ENCODE measurements at regions not wholly inside any gene's neighbourhood (a gene's known extent, or its start where the extent isn't known, plus 50 kb on each side); places are given as distances from the start of the nearest gene placed in this dataset.

DNA sequence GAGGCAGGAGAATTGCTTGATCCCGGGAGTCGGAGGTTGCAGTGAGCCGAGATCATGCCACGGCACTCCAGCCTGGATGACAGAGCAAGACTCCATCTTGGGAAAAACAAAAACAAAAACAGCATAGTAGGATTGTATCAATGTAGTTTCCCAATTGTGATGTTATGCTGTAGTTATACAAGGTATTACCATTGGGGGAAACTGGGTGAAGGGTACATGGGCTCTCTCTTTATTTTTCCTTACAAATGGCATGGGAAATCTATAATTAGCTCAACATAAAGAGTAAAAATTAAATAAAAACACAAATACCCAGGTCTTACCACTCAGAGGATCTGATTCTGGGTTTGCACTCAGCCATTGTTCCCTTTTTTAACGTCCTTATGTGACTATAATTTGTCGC is 107.9 kb downstream of the KATNIP start:
- TF ChIP-seq GATA3 (IDR thresholded peaks at IDR 0.05; ENCODE audit: low read depth, low read length), result no peak
- TF ChIP-seq GATA2 (IDR thresholded peaks at IDR 0.05; ENCODE audit: low read depth, low read length), result no peak

DNA sequence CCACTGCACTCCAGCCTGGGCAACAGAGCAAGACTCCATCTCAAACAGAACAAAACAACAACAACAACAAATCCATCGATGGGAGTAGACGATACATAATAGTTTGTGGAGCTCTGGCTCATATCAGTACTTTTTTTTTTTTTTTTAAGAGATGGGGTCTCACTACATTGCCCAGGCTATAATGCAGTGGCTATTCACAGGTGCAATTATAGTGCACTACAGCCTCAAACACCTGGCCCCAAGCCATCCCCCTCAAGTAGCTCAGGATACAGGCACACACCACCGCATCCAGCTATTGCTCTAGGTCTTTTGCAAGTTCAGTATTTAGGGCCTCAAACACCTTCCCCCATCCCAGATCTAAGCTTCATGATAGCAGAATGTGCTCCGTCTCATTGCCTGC is 110.6 kb downstream of the KATNIP start:
- no peak for TF ChIP-seq GATA3 (IDR thresholded peaks at IDR 0.05; ENCODE audit: low read depth, low read length)
- no peak for TF ChIP-seq GATA2 (IDR thresholded peaks at IDR 0.05; ENCODE audit: low read depth, low read length)

DNA sequence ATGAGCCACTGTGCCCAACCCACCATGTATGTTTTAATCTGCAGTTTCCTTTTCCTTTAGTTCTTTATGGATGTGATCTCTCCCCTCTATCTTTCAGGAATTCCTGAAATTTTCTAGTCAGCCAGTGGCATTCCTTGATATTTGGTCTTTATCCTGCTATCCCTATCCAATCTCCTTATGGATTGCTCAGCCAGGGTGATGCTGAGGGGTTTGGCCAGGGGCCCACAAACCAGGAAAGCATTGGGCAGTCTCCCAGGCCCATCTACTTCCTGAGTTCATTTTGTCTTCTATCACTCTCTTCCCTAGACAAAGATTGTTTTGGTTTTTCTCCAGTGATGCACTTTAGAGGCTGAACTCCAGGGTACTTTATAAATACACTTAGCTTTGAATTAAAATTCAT is 115.9 kb downstream of the KATNIP start:
- TF ChIP-seq GATA3 (IDR thresholded peaks at IDR 0.05; ENCODE audit: low read depth, low read length) (no peak), GATA2 (IDR thresholded peaks at IDR 0.05; ENCODE audit: low read depth, low read length) (no peak)

DNA sequence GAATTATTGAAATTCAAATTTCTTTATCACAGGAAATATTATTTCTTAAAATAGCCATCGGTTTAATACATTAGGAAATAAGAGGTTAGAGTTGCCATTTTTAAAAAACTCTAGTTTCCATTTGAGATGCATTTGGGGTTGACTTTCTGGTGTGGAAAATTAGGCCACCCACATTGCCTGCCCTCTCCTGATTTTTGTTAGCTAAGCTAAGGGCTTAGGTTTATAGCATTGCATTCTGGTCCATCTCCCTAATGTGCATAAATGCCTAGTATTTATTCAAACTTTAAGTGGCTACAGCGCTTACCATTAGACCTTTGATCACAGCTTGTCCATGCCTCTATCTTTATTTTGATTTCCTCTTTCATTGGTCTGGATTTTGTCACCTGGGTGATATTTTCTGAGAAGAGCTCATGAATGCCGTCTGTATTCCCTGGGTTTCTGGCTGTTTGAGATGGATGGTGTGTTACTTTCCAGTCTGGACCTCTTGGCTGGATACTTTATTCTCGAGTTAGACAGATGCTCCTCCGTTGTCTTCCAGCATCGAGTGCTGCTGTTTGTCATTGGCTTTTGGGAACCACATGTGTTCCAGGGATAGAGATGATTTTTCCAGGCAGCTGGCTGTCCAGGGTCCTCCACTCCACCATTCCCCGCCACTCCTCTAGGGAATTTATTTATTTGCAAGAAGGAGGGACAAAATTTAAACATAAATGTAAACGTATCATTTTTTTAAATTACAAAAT is 120.3 kb downstream of the KATNIP start:
- TF ChIP-seq GATA2 (IDR thresholded peaks at IDR 0.05; ENCODE audit: low read depth, low read length), result no peak
- no peak for TF ChIP-seq GATA3 (IDR thresholded peaks at IDR 0.05; ENCODE audit: low read depth, low read length)

DNA sequence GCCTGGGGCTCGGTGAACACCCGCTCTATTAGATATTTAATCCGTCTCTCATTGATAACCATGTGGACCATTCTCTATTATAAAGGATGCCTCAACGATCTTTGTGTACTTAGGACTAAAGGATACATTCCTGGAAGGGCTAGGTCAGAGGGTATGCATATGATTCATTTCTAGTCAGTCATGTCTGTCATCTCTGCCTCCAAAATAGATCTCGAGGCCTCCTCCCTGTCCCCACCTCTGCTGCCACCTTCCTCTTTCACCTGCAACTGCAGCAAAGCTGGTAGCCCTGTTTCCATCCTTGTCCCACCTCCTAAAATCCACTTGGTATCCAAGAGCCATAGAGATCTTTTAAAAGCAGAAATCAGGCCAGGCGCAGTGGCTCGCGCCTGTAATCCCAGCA is 121.5 kb downstream of the KATNIP start:
- TF ChIP-seq GATA2 (IDR thresholded peaks at IDR 0.05; ENCODE audit: low read depth, low read length) (no peak), GATA3 (IDR thresholded peaks at IDR 0.05; ENCODE audit: low read depth, low read length) (no peak)

DNA sequence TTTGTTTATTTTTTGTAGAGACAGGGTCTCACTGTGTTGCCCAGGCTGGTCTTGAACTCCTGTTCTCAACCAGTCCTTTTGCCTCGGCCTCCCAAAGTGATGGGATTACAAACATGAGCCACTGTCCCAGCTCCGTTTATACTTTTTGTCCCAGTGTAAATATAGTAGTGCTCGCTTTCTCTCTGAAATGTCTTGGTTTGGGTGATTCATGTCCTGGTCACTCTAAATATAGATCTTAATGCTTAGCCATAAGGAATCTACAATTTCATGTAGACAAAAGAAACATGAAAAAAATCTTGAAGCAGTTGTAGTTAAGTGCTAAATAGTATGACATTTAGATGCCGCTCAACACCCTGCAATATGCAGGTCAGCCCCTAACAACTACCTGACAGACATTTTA is 126.9 kb downstream of the KATNIP start:
- TF ChIP-seq GATA3 (IDR thresholded peaks at IDR 0.05; ENCODE audit: low read depth, low read length), result no peak
- no peak for TF ChIP-seq GATA2 (IDR thresholded peaks at IDR 0.05; ENCODE audit: low read depth, low read length)

DNA sequence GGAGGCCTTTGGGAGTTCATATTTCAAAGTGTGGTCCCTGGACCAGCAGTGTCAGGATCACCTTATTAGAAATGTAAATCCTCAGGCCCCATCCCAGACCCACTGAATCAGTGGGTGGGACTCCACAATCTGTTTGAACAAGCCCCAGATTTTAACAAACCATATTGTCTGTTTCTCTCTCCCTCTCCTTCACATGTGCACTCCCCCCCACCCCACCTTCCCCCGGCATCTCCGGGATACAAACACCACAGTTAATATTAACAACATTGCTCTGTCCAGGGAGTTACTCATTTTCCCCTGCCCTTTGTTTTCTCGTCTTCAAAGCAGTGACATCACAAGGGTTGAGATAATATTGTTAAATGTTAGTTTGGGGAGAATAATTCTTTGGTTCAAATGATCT is 127.3 kb downstream of the KATNIP start:
- no peak for TF ChIP-seq GATA3 (IDR thresholded peaks at IDR 0.05; ENCODE audit: low read depth, low read length)
- TF ChIP-seq GATA2 (IDR thresholded peaks at IDR 0.05; ENCODE audit: low read depth, low read length), result no peak

DNA sequence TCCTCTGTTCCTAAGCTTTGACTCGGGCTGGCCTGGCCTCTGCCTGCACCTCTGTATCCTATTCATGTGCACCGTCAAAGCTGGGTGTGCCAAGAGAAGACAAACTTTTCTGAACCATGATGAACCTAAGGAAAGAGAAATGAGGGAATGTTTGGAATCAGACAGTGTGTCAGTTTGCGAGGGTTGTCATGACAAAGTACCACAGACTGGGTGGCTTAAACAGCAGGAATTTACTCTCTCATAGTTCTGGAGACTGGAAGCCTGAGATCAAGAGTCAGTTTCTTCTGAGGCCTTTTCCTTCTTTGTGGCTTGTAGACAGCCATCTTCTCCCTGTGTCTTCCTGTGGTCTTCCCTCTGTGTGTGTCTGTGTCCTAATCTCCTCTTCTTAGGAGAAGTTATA is 129.0 kb downstream of the KATNIP start:
- no peak for TF ChIP-seq GATA3 (IDR thresholded peaks at IDR 0.05; ENCODE audit: low read depth, low read length)
- no peak for TF ChIP-seq GATA2 (IDR thresholded peaks at IDR 0.05; ENCODE audit: low read depth, low read length)

DNA sequence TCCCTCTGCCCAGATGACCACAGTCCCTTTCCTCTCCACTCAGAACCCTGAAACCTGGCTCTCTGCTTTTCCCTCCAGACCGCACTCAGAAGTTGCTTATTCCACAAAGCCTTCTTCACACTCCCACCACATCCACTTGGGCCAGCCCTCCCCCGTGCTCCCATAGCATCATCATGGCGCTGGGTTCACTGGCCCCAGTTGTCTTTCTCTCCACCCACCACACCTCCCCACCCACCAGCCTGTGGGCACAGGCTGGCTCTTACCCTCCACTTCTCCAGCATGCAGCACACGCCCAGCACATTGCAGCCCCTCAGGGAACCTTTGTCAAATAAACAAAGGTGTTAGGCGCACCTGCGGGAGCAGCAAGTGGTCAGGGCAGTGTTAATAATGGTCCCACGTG is 130.0 kb downstream of the KATNIP start:
- TF ChIP-seq GATA2 (IDR thresholded peaks at IDR 0.05; ENCODE audit: low read depth, low read length), result no peak
- no peak for TF ChIP-seq GATA3 (IDR thresholded peaks at IDR 0.05; ENCODE audit: low read depth, low read length)

DNA sequence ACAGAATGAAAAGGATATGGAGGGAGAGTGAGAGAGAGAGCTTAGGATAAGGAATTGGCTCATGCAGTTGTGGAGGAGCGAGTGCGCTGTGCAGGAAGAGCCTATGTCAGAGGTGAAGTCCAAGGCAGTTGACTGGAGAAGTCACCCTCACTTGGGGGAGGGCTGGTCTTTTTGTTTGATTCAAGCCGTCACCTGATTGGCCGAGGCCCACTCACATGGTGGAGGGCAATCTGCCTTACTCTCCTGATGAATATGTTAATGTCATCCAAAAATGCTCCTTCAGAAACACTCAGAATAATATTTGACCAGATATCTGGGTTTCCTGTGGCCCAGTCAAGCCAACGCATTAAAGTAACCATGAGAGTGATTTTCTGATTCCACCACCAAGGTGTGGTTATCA is 131.7 kb downstream of the KATNIP start:
- TF ChIP-seq GATA3 (IDR thresholded peaks at IDR 0.05; ENCODE audit: low read depth, low read length), result no peak
- TF ChIP-seq GATA2 (IDR thresholded peaks at IDR 0.05; ENCODE audit: low read depth, low read length), result no peak

DNA sequence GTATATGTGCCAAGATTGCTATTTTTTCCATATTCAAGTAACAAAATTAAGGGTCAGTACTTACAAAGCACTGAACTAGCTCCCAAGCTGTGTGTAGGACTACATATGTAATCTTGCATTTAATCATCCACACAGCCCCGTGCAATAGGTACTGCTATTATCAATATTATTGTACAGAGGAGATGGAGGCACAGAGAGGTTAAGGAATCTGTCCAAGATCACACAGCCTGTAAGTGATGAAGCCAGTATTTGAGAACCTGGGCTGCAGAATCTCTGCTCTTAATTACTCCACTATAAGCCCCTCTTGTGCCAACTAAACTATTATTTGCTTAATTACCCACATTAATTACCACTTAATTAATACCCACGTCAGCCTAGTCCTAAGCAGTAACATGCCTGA is 134.1 kb downstream of the KATNIP start:
- TF ChIP-seq GATA3 (IDR thresholded peaks at IDR 0.05; ENCODE audit: low read depth, low read length) (no peak), GATA2 (IDR thresholded peaks at IDR 0.05; ENCODE audit: low read depth, low read length) (no peak)

DNA sequence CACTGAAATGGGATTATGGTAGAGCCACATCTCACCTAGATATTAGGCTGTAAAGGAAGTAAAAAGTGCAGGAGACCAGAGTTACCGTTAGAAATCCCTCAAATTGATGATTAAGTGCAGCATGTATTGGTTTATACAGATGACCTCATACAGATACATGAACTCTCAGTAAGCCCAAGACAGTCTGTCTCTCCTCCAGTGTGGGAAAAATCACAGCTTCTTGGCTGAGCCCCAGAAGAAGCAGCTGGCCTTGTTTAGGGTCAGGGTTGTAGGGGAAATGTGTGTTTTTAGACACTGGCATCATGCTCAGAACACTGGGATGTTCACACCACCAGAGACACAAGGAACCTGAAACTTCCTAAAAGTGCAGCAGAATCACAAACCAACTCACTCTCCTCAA is 135.9 kb downstream of the KATNIP start:
- TF ChIP-seq GATA2 (IDR thresholded peaks at IDR 0.05; ENCODE audit: low read depth, low read length) (no peak), GATA3 (IDR thresholded peaks at IDR 0.05; ENCODE audit: low read depth, low read length) (no peak)

DNA sequence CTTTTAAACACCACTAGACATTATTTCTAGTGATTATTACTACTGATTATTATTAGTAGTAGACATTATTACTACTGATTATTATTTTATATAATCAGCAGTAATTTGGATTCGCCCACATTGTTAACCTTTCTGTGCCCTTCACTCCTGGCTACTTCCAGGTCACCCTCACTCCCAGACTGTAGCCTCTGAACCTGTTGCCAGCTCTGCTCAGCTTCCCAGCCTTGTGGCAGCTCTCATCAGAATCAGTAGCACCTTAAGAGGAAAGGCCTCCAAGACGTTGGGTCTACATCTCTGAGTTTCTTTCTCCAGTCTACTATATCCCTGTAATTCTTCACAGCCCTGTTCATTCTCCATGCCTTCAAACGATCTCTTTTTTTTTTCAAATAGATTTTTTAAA is 137.0 kb downstream of the KATNIP start:
- TF ChIP-seq GATA3 (IDR thresholded peaks at IDR 0.05; ENCODE audit: low read depth, low read length) (no peak), GATA2 (IDR thresholded peaks at IDR 0.05; ENCODE audit: low read depth, low read length) (no peak)

DNA sequence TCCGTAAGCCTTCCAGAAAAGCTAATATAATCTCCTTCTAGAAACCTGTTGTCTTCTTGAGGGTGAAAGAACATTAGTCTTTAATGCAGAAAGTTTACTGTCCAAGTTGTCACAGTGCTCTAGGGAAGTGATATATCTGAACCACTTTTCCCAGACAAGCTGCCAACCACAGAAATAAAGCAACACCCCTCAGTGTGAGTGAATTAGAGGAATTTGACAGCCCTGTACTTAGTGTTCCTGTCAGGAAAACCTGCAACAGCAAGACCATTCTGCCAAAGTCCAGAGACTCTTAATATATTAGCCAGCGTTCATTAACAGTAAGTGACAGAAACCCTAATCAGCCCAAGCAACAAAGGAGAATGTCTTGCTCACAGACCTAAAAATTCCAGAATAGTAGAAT is 137.7 kb downstream of the KATNIP start:
- no peak for TF ChIP-seq GATA2 (IDR thresholded peaks at IDR 0.05; ENCODE audit: low read depth, low read length)
- TF ChIP-seq GATA3 (IDR thresholded peaks at IDR 0.05; ENCODE audit: low read depth, low read length), result no peak

DNA sequence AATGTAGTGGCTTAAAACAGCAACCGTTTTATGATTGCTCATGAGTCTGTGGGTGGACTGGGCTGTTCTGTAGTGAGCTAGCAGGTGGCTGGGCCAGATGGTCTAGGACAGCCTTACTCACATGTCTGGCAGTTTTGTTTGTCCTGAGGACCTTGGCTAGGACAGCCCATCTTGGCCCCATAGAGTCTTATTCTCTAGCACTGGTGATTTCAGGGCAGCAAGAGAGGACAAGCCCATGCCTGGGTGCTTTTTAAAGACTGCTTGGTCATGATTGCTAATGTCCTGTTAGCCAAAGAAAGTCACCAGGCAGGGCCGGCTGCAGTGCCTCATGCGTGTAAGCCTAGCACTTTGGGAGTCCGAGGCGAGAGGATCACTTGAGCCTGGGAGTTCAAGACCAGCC is 139.8 kb downstream of the KATNIP start:
- TF ChIP-seq GATA3 (IDR thresholded peaks at IDR 0.05; ENCODE audit: low read depth, low read length), result no peak
- no peak for TF ChIP-seq GATA2 (IDR thresholded peaks at IDR 0.05; ENCODE audit: low read depth, low read length)

DNA sequence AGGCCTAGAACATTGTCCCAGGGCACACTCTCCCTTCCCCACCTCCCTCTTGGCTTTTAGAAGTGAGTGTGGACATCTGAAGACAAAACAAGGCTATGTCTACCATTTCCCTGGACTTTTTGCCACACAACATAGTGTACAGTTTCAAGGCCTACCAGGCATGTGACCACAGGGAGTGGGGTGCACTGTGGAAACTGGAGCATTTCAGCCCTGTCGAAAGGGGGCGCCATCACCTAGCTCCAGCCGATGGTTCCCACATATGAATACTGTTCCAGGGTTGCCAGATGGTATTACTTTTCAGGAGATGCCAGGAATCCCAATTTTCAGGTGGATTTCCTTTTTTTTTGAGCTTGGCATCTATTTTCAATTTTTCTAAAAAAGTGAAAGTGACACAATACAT is 140.7 kb downstream of the KATNIP start:
- TF ChIP-seq GATA3 (IDR thresholded peaks at IDR 0.05; ENCODE audit: low read depth, low read length), result no peak
- no peak for TF ChIP-seq GATA2 (IDR thresholded peaks at IDR 0.05; ENCODE audit: low read depth, low read length)
